Lung (tissue), 11 donors: ENCODE measurements at regions not wholly inside any gene's neighbourhood (a gene's known extent, or its start where the extent isn't known, plus 50 kb on each side); places are given as distances from the start of the nearest gene placed in this dataset.

Experiments
- ATAC-seq: fragments of 200-7000 bp; cut with Tn5 transposase; one replicate; pipeline ENCODE4 v1.9.1; 2020; ENCODE audit warnings: moderate number of reproducible peaks; ENCODE audit not compliant: insufficient read depth, low FRiP score
- DNase-seq, 3 donors: peaks; one replicate each; pipeline ENCODE4 v3.0.0-alpha.2; 2013 to 2017
- H3K27ac ChIP-seq, 2 donors: one replicate each; pipeline ENCODE4 v1.5.1; 2013; ENCODE audit warnings: mild to moderate bottlenecking in 2 of 2, moderate library complexity in 2 of 2, control low read depth in 1 of 2, inconsistent platforms in 1 of 2, low read depth in 1 of 2, low read length in 1 of 2
- H3K27me3 ChIP-seq, 3 donors: one replicate each; pipeline ENCODE4 v1.5.1; 2013; ENCODE audit warnings: low read length in 2 of 3; ENCODE audit not compliant: control insufficient read depth in 3 of 3, insufficient read depth in 3 of 3
- H3K36me3 ChIP-seq, 4 donors: one replicate each; pipeline ENCODE4 v1.5.1; 2013; ENCODE audit warnings: low read length in 4 of 4, mild to moderate bottlenecking in 1 of 4, moderate library complexity in 1 of 4; ENCODE audit not compliant: control insufficient read depth in 4 of 4, insufficient read depth in 4 of 4
- H3K4me1 ChIP-seq, 5 donors: one replicate each; pipeline ENCODE4 v1.5.1; 2013; ENCODE audit warnings: low read length in 5 of 5, mild to moderate bottlenecking in 2 of 5, moderate library complexity in 1 of 5; ENCODE audit not compliant: control insufficient read depth in 5 of 5, insufficient read depth in 5 of 5
- H3K4me3 ChIP-seq: one replicate; pipeline ENCODE4 v1.5.1; 2013; ENCODE audit warnings: mild to moderate bottlenecking, control low read depth, moderate library complexity
- H3K9ac ChIP-seq, 2 donors: one replicate each; pipeline ENCODE4 v1.5.1; 2013; ENCODE audit warnings: low read length in 2 of 2, control low read depth in 1 of 2; ENCODE audit not compliant: insufficient read depth in 1 of 2
- H3K9me3 ChIP-seq, 4 donors: one replicate each; pipeline ENCODE4 v1.5.1; 2013; ENCODE audit warnings: low read length in 3 of 4, mild to moderate bottlenecking in 1 of 4, moderate library complexity in 1 of 4; ENCODE audit not compliant: control insufficient read depth in 4 of 4, insufficient read depth in 3 of 4
- WGBS, 2 donors: extraction: QIAGEN DNeasy Blood & Tissue Kit; methylation state at CpG; one replicate each; pipeline ENCODE4 v1.1.7; 2013; 5-methylcytosine and 5-hydroxymethylcytosine counted together
- TF ChIP-seq, protein P1 (sequence below): IDR thresholded peaks from 2 replicates; pipeline ENCODE4 v1.5.1; 2012; ENCODE audit warnings: mild to moderate bottlenecking; ENCODE audit errors: control extremely low read depth, extremely low read depth
- donor health status: control.
- donor health status: control.
- donor health status: Bipolar disorder and iron deficiency.
- donor health status: healthy.
- donor health status: DM: yes; HTN: yes; CAD: no.

DNA sequence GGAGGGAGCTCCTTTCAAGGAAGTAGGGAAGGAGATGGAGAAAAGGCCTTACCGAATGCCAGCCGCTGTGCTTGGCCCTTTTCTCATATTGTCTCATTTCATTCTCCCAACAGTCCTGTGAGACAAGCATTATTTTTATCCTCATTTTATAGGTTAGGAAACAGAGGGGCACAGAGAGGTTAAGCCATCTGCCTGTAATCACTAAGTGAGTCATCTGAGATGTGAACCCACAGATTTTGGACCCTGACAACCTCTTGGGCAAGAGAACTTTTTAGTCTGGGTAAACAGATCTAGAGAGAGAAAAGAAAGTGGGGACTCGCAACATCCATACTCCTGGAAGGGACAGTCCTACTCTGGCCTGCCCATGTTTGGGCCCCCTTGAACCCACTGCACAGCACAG, 91.7 kb upstream of the LCLAT1 start:
- TF ChIP-seq, protein P1, sequence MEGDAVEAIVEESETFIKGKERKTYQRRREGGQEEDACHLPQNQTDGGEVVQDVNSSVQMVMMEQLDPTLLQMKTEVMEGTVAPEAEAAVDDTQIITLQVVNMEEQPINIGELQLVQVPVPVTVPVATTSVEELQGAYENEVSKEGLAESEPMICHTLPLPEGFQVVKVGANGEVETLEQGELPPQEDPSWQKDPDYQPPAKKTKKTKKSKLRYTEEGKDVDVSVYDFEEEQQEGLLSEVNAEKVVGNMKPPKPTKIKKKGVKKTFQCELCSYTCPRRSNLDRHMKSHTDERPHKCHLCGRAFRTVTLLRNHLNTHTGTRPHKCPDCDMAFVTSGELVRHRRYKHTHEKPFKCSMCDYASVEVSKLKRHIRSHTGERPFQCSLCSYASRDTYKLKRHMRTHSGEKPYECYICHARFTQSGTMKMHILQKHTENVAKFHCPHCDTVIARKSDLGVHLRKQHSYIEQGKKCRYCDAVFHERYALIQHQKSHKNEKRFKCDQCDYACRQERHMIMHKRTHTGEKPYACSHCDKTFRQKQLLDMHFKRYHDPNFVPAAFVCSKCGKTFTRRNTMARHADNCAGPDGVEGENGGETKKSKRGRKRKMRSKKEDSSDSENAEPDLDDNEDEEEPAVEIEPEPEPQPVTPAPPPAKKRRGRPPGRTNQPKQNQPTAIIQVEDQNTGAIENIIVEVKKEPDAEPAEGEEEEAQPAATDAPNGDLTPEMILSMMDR = no peak
- peaks cover 7 to 40% (median 19%) of the 10 kb centered on the region in 5 donors for H3K4me1 ChIP-seq
- 95 to 98% methylated on average over 3 of the region's 3 CpGs for WGBS, 2 donors
- no peaks in the 10 kb centered on the region for H3K9me3 ChIP-seq
- no peaks in the 10 kb centered on the region for H3K36me3 ChIP-seq
- H3K27me3 ChIP-seq = no peaks in the 10 kb centered on the region
- ATAC-seq = no peak
- H3K27ac ChIP-seq = peak overlapping the region in 1 of 2 donors; percentile 10
- DNase-seq = no peak
- H3K9ac ChIP-seq = no peak overlapping the region
- no peak overlapping the region for H3K4me3 ChIP-seq

DNA sequence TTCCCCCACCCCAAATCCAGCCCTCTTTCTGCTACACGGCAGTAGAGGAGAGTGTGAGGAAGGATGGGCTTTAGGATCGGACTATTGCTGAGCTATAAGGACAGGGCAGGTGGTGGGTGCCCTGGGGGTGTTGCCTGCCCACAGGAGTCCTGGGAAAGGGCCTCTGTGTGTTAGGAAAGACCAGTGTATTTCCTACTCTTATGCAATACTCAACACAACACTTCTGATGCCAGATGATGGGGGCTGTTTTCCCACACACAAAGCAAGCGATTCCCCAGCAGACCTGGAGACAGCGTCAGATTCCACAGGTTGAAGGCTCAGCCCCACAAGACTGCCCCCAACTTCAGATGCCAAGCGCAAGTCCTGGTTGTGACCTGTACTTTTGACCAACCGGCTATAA, 91.0 kb upstream of the LCLAT1 start:
- Histone ChIP-seq H3K27me3 (no peaks in the 10 kb centered on the region), H3K27ac (no peak overlapping the region), H3K9ac (no peak overlapping the region), H3K4me1 (peaks cover 10 to 38% (median 22%) of the 10 kb centered on the region in 5 donors), H3K9me3 (no peaks in the 10 kb centered on the region), H3K36me3 (no peaks in the 10 kb centered on the region), H3K4me3 (no peak overlapping the region)
- ATAC-seq (no peak), DNase-seq (peak in 2 of 3 donors; percentile 65 to 82)
- TF ChIP-seq, protein P1 = no peak
- WGBS, 2 donors = 87 to 92% methylated on average over 6 of the region's 6 CpGs

DNA sequence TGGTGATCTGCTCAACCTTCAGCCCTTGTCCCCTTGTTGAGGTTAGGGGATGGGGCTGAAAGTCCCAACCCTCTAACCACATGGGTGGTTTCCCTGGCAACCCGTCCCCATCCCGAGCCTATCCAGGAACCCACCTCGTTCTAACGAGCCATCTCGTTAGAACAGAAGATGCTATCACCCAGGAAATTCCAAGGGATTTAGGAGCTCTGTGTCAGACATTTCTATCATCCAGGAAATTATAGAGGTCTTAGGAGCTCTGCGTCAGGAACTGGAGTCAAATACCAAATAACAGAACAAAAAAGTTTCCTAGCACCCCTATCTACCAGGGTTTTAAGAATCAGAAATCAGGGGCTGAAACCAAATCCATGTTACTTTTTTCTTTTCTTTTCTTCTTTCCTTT, 90.3 kb upstream of the LCLAT1 start:
- Histone ChIP-seq H3K27ac (no peak overlapping the region), H3K36me3 (no peaks in the 10 kb centered on the region), H3K27me3 (no peaks in the 10 kb centered on the region), H3K4me1 (peaks cover 15 to 39% (median 20%) of the 10 kb centered on the region in 5 donors), H3K4me3 (no peak overlapping the region), H3K9ac (no peak overlapping the region), H3K9me3 (no peaks in the 10 kb centered on the region)
- WGBS, 2 donors = 78 to 81% methylated on average over 6 of the region's 6 CpGs
- TF ChIP-seq, protein P1 = no peak
- DNase-seq = no peak
- no peak for ATAC-seq

DNA sequence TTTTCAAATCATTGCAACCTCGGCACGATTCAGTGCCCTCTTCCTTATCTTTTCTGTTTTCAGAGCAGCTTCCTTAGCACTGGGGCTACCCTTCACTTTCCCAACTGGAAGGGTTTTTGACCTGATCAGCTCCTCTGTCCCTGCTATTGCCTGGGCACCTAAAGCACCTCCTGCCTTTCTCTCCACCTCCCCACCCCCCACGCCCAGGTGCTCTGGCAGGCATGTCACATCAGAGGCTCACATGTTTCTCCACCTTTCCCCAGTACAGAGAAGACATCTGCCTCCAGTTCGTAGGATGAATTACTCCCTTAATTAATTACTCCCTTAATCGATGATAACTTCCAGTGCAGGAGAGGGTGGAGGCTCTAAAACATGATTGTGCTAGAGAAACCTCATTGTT, 88.7 kb upstream of the LCLAT1 start:
- Histone ChIP-seq H3K27me3 (no peaks in the 10 kb centered on the region), H3K4me3 (no peak overlapping the region), H3K4me1 (peaks cover 18 to 54% (median 29%) of the 10 kb centered on the region in 5 donors), H3K27ac (peak overlapping the region in 1 of 2 donors; percentile 83), H3K36me3 (no peaks in the 10 kb centered on the region), H3K9ac (no peak overlapping the region), H3K9me3 (no peaks in the 10 kb centered on the region)
- TF ChIP-seq, protein P1 = no peak
- WGBS, 2 donors = 82 to 89% methylated on average over 5 of the region's 5 CpGs
- no peak for ATAC-seq
- no peak for DNase-seq
